Fibroblast of villous mesenchyme (primary cell): ENCODE measurements at regions not wholly inside any gene's neighbourhood (a gene's known extent, or its start where the extent isn't known, plus 50 kb on each side); places are given as distances from the start of the nearest gene placed in this dataset. TPM values are rescaled to one million over a fixed set of nuclear protein-coding genes. Genes with fewer than 3 reads are reported as not detected.

Source experiments
- DNase-seq: peaks from one replicate; pipeline ENCODE4 v3.0.0-alpha.2; 2010; ENCODE audit warnings: low read depth
- H3K4me3 ChIP-seq: 2 replicates; pipeline ENCODE4 v1.5.1; 2011; ENCODE audit warnings: low read depth, mild to moderate bottlenecking, low read length
- small RNA-seq: library from RNA; depleted of rRNA; stranded (forward); fragments of <200 nt; gene quantifications from one replicate; pipeline ENCODE3, GENCODE V24; 2012
- TF ChIP-seq, protein P1 (sequence below): IDR thresholded peaks from 2 replicates; pipeline ENCODE4 v1.5.1; 2012; ENCODE audit warnings: low read depth, mild to moderate bottlenecking, low read length; ENCODE audit not compliant: insufficient read depth

DNA sequence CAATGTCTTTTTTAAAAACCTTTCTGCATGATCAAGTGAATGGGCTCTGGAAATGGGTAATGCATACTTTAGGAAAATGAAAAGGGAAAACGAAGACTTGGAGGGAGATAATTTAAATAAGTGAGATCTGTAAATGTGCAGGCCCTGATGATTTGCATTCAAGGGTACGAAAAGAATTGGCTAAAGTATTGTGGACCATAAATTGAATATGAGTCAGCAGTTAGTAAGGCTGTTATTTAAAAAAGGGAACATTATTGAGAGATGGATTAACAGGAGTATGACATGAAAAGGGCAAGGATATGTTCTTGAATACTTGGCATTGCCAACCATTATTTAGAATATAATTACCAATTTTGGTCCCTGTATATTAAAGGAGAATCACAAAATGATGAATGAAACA is 125.5 kb downstream of the GPAT3 start:
- TF ChIP-seq, protein P1, sequence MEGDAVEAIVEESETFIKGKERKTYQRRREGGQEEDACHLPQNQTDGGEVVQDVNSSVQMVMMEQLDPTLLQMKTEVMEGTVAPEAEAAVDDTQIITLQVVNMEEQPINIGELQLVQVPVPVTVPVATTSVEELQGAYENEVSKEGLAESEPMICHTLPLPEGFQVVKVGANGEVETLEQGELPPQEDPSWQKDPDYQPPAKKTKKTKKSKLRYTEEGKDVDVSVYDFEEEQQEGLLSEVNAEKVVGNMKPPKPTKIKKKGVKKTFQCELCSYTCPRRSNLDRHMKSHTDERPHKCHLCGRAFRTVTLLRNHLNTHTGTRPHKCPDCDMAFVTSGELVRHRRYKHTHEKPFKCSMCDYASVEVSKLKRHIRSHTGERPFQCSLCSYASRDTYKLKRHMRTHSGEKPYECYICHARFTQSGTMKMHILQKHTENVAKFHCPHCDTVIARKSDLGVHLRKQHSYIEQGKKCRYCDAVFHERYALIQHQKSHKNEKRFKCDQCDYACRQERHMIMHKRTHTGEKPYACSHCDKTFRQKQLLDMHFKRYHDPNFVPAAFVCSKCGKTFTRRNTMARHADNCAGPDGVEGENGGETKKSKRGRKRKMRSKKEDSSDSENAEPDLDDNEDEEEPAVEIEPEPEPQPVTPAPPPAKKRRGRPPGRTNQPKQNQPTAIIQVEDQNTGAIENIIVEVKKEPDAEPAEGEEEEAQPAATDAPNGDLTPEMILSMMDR: no peak
- H3K4me3 ChIP-seq: no peak overlapping the region
- DNase-seq: no peak

DNA sequence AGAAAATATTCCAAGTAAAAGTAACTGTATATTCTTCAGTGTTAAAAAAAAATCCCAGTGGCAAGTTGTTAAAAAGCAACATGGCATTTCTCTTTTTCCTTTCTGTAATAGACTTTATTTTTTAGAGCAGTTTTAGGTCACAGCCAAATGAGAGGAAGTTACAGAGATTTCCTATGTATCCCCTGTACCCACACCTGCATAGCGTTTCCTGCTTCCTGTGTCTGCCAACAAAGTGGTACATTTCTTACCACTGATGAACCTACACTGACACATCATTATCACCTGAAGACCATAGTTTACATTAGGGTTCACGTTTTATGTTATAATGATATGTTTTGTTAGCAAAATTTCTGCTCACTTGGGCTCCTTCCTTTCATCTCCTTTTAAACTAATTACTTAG is 124.7 kb downstream of the GPAT3 start:
- no peak overlapping the region for H3K4me3 ChIP-seq
- TF ChIP-seq, protein P1: no peak
- no peak for DNase-seq

- TF ChIP-seq, protein P1: no peak
- DNase-seq: peak; percentile 4
- no peak overlapping the region for H3K4me3 ChIP-seq
Observed at GRCh38 chr4:83658806-83659205, 122.9 kb downstream of the GPAT3 start.

DNA sequence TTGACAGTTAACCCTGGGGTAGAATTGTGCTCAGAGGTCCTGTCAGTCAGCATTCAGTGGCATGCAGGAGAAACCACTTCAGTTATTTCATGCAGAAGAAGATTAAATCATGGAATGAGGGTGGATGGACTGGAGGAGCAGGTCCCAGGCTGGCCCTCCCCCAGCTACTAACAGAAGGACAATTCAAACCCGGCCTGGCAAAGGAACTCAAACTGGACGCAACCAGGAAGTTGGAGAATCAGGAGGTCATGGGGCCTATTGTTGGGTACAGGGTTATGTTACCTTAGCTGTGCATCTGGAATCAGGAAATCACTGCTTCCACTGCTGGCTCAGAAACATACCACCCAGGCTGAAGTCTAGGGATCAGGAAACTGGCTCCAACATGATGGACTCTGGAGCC is 121.4 kb downstream of the GPAT3 start:
- TF ChIP-seq, protein P1: no peak
- H3K4me3 ChIP-seq: no peak overlapping the region
- DNase-seq: no peak

Small RNA genes lying in the stretch of these regions (small RNA-seq; reads per million reads assigned to genes)
- not detected for gene RNU6-774P
